GM21723 (cell line): ENCODE measurements at regions not wholly inside any gene's neighbourhood (a gene's known extent, or its start where the extent isn't known, plus 50 kb on each side); places are given as distances from the start of the nearest gene placed in this dataset.

Source experiments
- ATAC-seq: cut with Tn5 transposase; IDR thresholded peaks from one replicate; pipeline ENCODE4 v1.9.1; 2021; ENCODE audit warnings: mild to moderate bottlenecking, moderate library complexity; ENCODE audit not compliant: unreplicated experiment

- ATAC-seq = no peak
These were observed 115.1 kb downstream of the CYLD start for GRCh38 chr16:50856991-50857390.

GRCh38 chr16:50853329-50853728 is 111.4 kb downstream of the CYLD start:
- no peak for ATAC-seq
